Vagina (tissue), 2 donors: ENCODE measurements at regions not wholly inside any gene's neighbourhood (a gene's known extent, or its start where the extent isn't known, plus 50 kb on each side); places are given as distances from the start of the nearest gene placed in this dataset.

Source experiments
- CTCF ChIP-seq, 3 experiments: fragments of 450-650 bp in 2 of 3; fragments of 200-600 bp in 1 of 3; sonication (generic) in 1 of 3; IDR thresholded peaks; one replicate each; pipeline ENCODE4 v1.5.1; 2017 to 2019; ENCODE audit warnings: antibody characterized with exemption in 3 of 3, mild to moderate bottlenecking in 2 of 3, moderate library complexity in 2 of 3
- POLR2A ChIP-seq, 2 donors: fragments of 450-650 bp; IDR thresholded peaks; one replicate each; pipeline ENCODE4 v1.6.1; 2017; ENCODE audit warnings: antibody characterized with exemption in 2 of 2, mild to moderate bottlenecking in 2 of 2, moderate library complexity in 2 of 2

DNA sequence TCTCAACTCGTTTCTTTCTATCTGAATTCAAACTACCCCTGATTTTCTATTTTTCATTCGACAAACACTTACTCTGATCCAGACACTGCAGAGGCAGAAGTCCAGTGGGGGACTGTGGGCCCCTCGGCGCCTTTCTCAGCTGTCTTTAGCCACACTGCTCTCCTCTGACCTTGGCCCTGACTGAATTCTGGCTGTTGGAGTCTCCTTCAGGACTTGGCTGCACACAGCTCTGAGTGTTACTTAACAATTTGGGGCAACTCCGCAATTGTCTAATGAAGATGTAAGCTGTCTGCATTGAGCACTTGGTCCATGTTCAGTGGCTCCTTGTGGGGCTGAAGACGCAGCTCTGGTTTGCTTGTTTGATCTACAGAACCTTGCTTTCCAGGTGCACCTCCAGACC lies 57.3 kb upstream of the ACSL1 start:
- no peak for TF ChIP-seq CTCF (IDR thresholded peaks at IDR 0.05)
- no peak for TF ChIP-seq POLR2A (IDR thresholded peaks at IDR 0.05)
